ENCODE measurements at regions not wholly inside any gene's neighbourhood (a gene's known extent, or its start where the extent isn't known, plus 50 kb on each side); places are given as distances from the start of the nearest gene placed in this dataset.

DNA sequence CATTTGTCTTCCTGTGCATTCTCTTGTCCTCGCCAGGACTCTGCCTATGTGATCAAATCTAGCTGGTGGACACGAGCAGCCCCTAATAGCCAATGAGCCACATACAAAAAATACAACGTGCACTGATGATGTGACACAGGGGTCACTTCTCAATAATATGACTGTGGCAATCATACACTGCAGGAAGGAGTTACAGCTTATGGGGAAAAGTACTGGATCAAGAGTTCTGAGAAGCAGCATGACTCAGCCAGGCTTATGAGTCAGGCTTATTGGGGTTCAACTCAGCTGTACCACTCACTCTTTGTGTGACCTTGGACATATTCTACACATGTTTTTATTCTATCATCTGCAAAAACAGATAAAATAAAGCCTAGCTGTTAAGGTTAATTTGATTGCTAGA, 889.4 kb upstream of the TENM4 start:
- no peak for TF ChIP-seq POLR2AphosphoS5 (IDR thresholded peaks at IDR 0.05; ENCODE audit: low read depth, low read length)
- no peak for TF ChIP-seq POLR2A (IDR thresholded peaks at IDR 0.05; ENCODE audit: low read depth, low read length)

Measured in GM12892 (cell line).